GM13977 (cell line): ENCODE measurements at regions not wholly inside any gene's neighbourhood (a gene's known extent, or its start where the extent isn't known, plus 50 kb on each side); places are given as distances from the start of the nearest gene placed in this dataset.

Experiments used
- DNase-seq: peaks from one replicate; pipeline ENCODE4 v3.0.0; 2012; ENCODE audit warnings: low spot score
- in situ Hi-C: fragments of 300-500 bp; cut with MboI; formaldehyde crosslinking; loops from one replicate; pipeline ENCODE4 v1.12.0; 2022; ENCODE audit warnings: low sequenced_read_pairs, low pct_unique_long_range_greater_than_20kb, mixed read lengths, inconsistent platforms; ENCODE audit not compliant: unreplicated experiment
- TF ChIP-seq, protein P1 (sequence below): IDR thresholded peaks from 2 replicates; pipeline ENCODE4 v1.5.1; 2012; ENCODE audit warnings: mild to moderate bottlenecking, control low read depth; ENCODE audit not compliant: insufficient read depth; ENCODE audit errors: extremely low read depth, missing control alignments

DNA sequence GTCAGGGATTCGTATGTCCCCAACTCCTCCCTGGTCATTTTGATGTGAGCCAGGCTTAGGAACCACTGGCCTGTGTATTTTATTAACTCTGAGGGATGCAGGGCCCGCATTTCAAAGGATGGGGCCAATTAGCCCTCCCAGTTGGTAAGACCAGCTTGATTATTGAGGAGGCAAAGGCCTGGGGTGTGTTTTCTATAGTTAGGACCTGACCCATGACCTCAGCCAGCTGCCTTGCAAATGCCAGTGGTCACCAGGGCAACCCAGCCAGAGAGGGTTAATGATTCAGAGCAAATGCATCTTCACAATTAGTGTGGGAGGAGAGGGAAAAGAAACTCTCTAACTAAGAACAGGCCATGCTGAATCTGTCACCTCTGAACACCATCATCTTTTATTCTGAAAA is 835.4 kb downstream of the MAFB start:
- no peak for DNase-seq
- TF ChIP-seq, protein P1, sequence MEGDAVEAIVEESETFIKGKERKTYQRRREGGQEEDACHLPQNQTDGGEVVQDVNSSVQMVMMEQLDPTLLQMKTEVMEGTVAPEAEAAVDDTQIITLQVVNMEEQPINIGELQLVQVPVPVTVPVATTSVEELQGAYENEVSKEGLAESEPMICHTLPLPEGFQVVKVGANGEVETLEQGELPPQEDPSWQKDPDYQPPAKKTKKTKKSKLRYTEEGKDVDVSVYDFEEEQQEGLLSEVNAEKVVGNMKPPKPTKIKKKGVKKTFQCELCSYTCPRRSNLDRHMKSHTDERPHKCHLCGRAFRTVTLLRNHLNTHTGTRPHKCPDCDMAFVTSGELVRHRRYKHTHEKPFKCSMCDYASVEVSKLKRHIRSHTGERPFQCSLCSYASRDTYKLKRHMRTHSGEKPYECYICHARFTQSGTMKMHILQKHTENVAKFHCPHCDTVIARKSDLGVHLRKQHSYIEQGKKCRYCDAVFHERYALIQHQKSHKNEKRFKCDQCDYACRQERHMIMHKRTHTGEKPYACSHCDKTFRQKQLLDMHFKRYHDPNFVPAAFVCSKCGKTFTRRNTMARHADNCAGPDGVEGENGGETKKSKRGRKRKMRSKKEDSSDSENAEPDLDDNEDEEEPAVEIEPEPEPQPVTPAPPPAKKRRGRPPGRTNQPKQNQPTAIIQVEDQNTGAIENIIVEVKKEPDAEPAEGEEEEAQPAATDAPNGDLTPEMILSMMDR = no peak
- in situ Hi-C loops = loop anchor here (25.0 kb wide), 1 partner anchor 566 kb away; no protein-coding TSS in a partner anchor

DNA sequence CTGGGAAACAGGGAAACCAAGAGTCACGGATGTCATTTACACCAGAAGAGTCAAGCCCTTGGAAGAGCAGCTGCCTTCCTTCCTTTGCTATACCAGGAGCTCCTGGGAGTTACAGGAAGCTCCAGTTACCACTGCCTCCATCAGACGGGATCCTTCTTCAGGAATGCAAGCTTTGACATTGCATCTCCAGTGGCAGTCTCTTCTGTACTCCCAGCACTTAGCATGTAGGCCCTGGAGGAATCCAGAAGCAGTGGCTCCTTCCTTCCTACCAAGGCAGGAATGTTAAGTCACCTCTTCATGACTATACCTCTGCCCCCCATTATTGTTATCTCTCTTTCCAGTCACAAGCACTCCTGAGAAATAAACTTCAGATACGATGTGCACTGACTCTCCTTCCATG is 836.0 kb downstream of the MAFB start:
- in situ Hi-C loops = loop anchor here (25.0 kb wide), 1 partner anchor 566 kb away; no protein-coding TSS in a partner anchor
- no peak for DNase-seq
- TF ChIP-seq, protein P1 = no peak

DNA sequence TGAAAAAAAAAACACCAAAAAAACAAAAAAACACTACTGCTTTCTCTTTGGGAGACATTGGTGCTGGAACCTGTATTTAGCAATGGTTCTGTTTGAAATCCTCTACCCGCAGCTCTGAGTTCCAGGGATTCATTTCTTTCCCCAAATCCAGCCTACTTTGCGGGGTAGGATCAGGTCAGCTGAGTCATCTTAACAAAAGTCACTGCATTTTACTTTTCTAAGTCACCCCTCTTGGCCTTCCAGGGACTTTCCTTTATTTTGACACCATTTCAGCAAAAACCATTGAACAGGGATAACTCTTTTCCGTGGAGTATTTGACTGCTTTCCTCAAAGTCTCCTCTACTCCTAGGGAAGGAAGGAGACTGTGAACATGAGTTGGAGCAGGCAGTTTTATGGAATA is 837.6 kb downstream of the MAFB start:
- DNase-seq = no peak
- in situ Hi-C loops = loop anchor here (25.0 kb wide), 1 partner anchor 564 kb away; no protein-coding TSS in a partner anchor
- TF ChIP-seq, protein P1 = no peak

DNA sequence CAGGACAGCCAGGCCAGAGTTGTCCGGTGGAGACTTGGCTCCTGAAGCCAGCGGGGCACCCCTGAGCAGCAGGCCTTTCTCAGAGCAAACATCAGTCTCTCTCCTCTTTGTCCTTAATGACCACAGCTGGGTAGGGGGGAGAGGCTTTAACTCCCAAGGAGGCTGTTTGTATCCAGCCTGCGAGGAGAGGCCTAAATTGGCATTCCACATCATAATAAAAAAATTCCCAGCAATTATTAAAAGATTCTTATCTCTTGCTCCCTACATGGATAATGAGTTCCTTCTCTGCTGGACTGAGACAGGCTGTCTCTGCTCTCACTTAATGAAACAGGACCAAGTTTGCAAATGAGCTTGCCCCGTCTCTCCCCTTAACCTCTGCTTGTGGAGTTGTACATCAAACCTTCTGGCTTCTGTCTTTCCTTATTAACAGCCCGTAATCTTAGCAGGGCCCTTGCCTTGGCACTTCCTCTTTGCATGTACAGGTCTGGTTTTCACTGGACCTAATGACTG is 838.2 kb downstream of the MAFB start:
- TF ChIP-seq, protein P1 = no peak
- in situ Hi-C loops = loop anchor here (25.0 kb wide), 1 partner anchor 564 kb away; no protein-coding TSS in a partner anchor
- no peak for DNase-seq

DNA sequence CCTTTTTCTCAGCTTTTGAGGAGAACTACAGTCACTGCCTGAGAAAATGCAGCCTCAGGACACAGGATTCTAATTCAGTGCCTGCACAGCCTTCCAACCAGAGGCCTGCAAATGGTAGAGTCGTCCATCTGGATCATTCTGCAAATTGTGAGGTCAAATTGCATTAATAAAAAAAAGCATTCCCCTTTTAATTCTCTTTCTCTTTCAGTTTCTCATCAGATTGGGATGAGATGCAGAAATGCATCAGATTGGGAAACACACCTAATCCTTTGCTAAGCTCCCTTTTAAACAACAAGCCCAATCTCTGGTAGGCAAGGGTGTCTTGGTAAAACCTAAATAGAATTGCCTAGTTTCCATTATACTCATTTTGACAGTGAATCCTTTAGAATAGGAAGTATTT is 838.8 kb downstream of the MAFB start:
- DNase-seq = no peak
- TF ChIP-seq, protein P1 = no peak
- in situ Hi-C loops = loop anchor here (25.0 kb wide), 1 partner anchor 563 kb away; no protein-coding TSS in a partner anchor

DNA sequence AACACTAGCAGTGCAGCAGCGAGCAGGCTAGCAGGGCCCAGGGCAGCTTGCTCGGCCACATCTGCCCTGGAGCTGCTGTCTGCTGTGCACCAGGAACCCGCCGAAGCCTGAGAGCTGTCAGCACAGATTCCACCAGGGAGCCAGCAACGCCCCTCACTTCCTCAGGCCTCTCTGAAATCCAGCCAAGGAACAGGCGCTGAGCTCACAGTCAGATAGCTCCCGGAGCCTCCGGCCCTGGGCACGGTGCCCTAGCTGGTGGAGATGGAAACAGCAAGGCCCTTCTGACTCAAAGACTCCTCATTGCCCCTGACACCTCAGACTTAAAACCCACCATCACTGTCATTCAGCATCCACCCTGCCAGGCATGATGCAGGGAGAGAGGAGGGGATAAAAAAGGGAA is 839.4 kb downstream of the MAFB start:
- DNase-seq = no peak
- in situ Hi-C loops = loop anchor here (25.0 kb wide), 1 partner anchor 562 kb away; no protein-coding TSS in a partner anchor

More for the DNA sequence above, 839.4 kb downstream of the MAFB start:
- TF ChIP-seq, protein P1 = no peak
